ENCODE measurements at regions not wholly inside any gene's neighbourhood (a gene's known extent, or its start where the extent isn't known, plus 50 kb on each side); places are given as distances from the start of the nearest gene placed in this dataset.

DNA sequence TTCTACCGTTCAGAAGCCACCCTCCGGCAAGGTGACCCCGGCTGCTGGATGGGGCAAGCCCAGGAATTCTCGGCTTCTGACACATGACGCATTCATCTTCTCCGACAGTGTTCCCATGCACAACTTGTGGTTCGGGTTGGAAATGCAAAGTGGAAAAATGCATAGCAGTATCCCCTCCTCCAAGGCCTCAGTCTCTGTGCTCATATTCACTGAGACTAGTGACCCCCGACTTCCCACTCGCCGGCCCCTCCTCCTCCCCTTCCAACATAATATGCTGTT, 70.0 kb upstream of the NTM start:
- DNase-seq (ENCODE audit: low read depth in 2 of 2) = peak in 1 of 2 donors; percentile 33
- Histone ChIP-seq H3K4me3 (replicated peaks in 1 of 4; ENCODE audit: control extremely low read depth in 1 of 4, insufficient read depth in 1 of 4, low read depth in 3 of 4, low read length in 4 of 4) (no peak overlapping the region), H3K4me2 (ENCODE audit: extremely low read depth, insufficient read depth, low read length) (no peak overlapping the region), H3K79me2 (ENCODE audit: control insufficient read depth, insufficient read depth, low read length) (no peaks in the 10 kb centered on the region), H3K27ac (ENCODE audit: insufficient read depth, low read length) (no peak overlapping the region), H3K9ac (ENCODE audit: insufficient read depth, low read length) (no peak overlapping the region), H3K9me3 (ENCODE audit: control insufficient read depth, insufficient read depth, low read depth, low read length) (no peaks in the 10 kb centered on the region), H3K36me3 (ENCODE audit: control insufficient read depth, insufficient read depth, low read length) (no peaks in the 10 kb centered on the region), H2AFZ (ENCODE audit: low read length) (no peak overlapping the region), H3K4me1 (ENCODE audit: control insufficient read depth, extremely low read depth, insufficient read depth, low read length) (no peaks in the 10 kb centered on the region), H4K20me1 (ENCODE audit: control insufficient read depth, extremely low read depth, insufficient read depth, low read length) (no peaks in the 10 kb centered on the region), H3K27me3 (ENCODE audit: control insufficient read depth, insufficient read depth, low read length) (peaks cover 4% of the 10 kb centered on the region)
- TF ChIP-seq CTCF (conservative IDR thresholded peaks at IDR 0.05 in 1 of 2, IDR thresholded peaks at IDR 0.05 in 1 of 2; ENCODE audit: low read depth in 1 of 2, low read length in 2 of 2) (no peak), EZH2 (IDR thresholded peaks at IDR 0.05; ENCODE audit: low read length, missing control alignments) (no peak)

GRCh38 chr11:131301306-131301705, 69.1 kb upstream of the NTM start:
- no peak overlapping the region for H3K27ac ChIP-seq (ENCODE audit: insufficient read depth, low read length)
- no peak overlapping the region for H3K4me2 ChIP-seq (ENCODE audit: extremely low read depth, insufficient read depth, low read length)
- H3K4me3 ChIP-seq (replicated peaks in 1 of 4; ENCODE audit: control extremely low read depth in 1 of 4, insufficient read depth in 1 of 4, low read depth in 3 of 4, low read length in 4 of 4) = no peak overlapping the region
- H4K20me1 ChIP-seq (ENCODE audit: control insufficient read depth, extremely low read depth, insufficient read depth, low read length) = no peaks in the 10 kb centered on the region
- no peak overlapping the region for H3K9ac ChIP-seq (ENCODE audit: insufficient read depth, low read length)
- no peaks in the 10 kb centered on the region for H3K36me3 ChIP-seq (ENCODE audit: control insufficient read depth, insufficient read depth, low read length)
- no peaks in the 10 kb centered on the region for H3K9me3 ChIP-seq (ENCODE audit: control insufficient read depth, insufficient read depth, low read depth, low read length)
- no peaks in the 10 kb centered on the region for H3K79me2 ChIP-seq (ENCODE audit: control insufficient read depth, insufficient read depth, low read length)
- H3K4me1 ChIP-seq (ENCODE audit: control insufficient read depth, extremely low read depth, insufficient read depth, low read length) = no peaks in the 10 kb centered on the region
- no peak for DNase-seq (ENCODE audit: low read depth in 2 of 2)
- TF ChIP-seq CTCF (conservative IDR thresholded peaks at IDR 0.05 in 1 of 2, IDR thresholded peaks at IDR 0.05 in 1 of 2; ENCODE audit: low read depth in 1 of 2, low read length in 2 of 2) (no peak), EZH2 (IDR thresholded peaks at IDR 0.05; ENCODE audit: low read length, missing control alignments) (no peak)
- H2AFZ ChIP-seq (ENCODE audit: low read length) = no peak overlapping the region
- peaks cover 4% of the 10 kb centered on the region for H3K27me3 ChIP-seq (ENCODE audit: control insufficient read depth, insufficient read depth, low read length)

DNA sequence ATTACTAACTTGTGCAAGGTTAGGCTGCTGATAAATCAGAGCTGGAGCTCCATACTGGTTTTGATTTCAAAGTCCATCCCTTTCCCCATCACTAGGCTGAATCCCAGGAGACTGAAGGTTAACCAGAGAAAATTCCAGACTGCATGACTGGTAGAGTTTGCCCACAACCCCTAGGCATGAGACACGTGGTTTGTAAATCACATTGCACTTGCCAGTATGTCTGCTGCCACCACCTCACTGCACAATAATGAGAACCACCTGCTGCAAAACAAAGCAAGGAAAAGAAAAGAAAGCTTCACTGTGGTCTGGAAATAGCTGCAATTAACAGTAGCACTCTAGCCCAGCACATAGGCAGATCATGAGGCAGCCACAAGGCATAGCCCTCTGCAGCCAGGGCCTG, 67.6 kb upstream of the NTM start:
- peak in 1 of 2 donors; percentile 25 for DNase-seq (ENCODE audit: low read depth in 2 of 2)
- Histone ChIP-seq H3K4me3 (replicated peaks in 1 of 4; ENCODE audit: control extremely low read depth in 1 of 4, insufficient read depth in 1 of 4, low read depth in 3 of 4, low read length in 4 of 4) (no peak overlapping the region), H3K4me1 (ENCODE audit: control insufficient read depth, extremely low read depth, insufficient read depth, low read length) (no peaks in the 10 kb centered on the region), H3K27ac (ENCODE audit: insufficient read depth, low read length) (no peak overlapping the region), H3K27me3 (ENCODE audit: control insufficient read depth, insufficient read depth, low read length) (peaks cover 4% of the 10 kb centered on the region), H3K36me3 (ENCODE audit: control insufficient read depth, insufficient read depth, low read length) (no peaks in the 10 kb centered on the region), H3K9me3 (ENCODE audit: control insufficient read depth, insufficient read depth, low read depth, low read length) (no peaks in the 10 kb centered on the region), H4K20me1 (ENCODE audit: control insufficient read depth, extremely low read depth, insufficient read depth, low read length) (no peaks in the 10 kb centered on the region), H3K79me2 (ENCODE audit: control insufficient read depth, insufficient read depth, low read length) (no peaks in the 10 kb centered on the region), H2AFZ (ENCODE audit: low read length) (no peak overlapping the region), H3K9ac (ENCODE audit: insufficient read depth, low read length) (no peak overlapping the region), H3K4me2 (ENCODE audit: extremely low read depth, insufficient read depth, low read length) (no peak overlapping the region)
- no peak for TF ChIP-seq EZH2 (IDR thresholded peaks at IDR 0.05; ENCODE audit: low read length, missing control alignments)
- no peak for TF ChIP-seq CTCF (conservative IDR thresholded peaks at IDR 0.05 in 1 of 2, IDR thresholded peaks at IDR 0.05 in 1 of 2; ENCODE audit: low read depth in 1 of 2, low read length in 2 of 2)
